GM19240 (cell line): ENCODE measurements at regions not wholly inside any gene's neighbourhood (a gene's known extent, or its start where the extent isn't known, plus 50 kb on each side); places are given as distances from the start of the nearest gene placed in this dataset.

Experiments
- DNase-seq: peaks from one replicate; pipeline ENCODE4 v3.0.0; 2011; ENCODE audit warnings: low spot score; ENCODE audit not compliant: insufficient read length

GRCh38 chr6:9484686-9485085 is 930.2 kb downstream of the TFAP2A start:
- no peak for DNase-seq

- DNase-seq: no peak
Measured at GRCh38 chr6:9484091-9484490, 930.8 kb downstream of the TFAP2A start.

- no peak for DNase-seq
Measured at GRCh38 chr6:9482030-9482738, 932.7 kb downstream of the TFAP2A start.

GRCh38 chr6:9481292-9482029 is 933.4 kb downstream of the TFAP2A start:
- DNase-seq: no peak

GRCh38 chr6:9468277-9468676 is 946.6 kb downstream of the TFAP2A start:
- no peak for DNase-seq

- no peak for DNase-seq
Measured at GRCh38 chr6:9467741-9468140, 947.1 kb downstream of the TFAP2A start.

GRCh38 chr6:9464583-9464982 is 950.3 kb downstream of the TFAP2A start:
- DNase-seq: no peak

- no peak for DNase-seq
Measured at GRCh38 chr6:9463311-9463710, 951.6 kb downstream of the TFAP2A start.

- DNase-seq: no peak
Measured at GRCh38 chr6:9461188-9461587, 953.7 kb downstream of the TFAP2A start.

- no peak for DNase-seq
Measured at GRCh38 chr6:9458424-9458823, 956.5 kb downstream of the TFAP2A start.

- no peak for DNase-seq
Measured at GRCh38 chr6:9455864-9456658, 958.8 kb downstream of the TFAP2A start.

- no peak for DNase-seq
Measured at GRCh38 chr6:9439621-9440330, 975.1 kb downstream of the TFAP2A start.

GRCh38 chr6:9437836-9438235 is 977.0 kb downstream of the TFAP2A start:
- DNase-seq: no peak

- DNase-seq: no peak
Measured at GRCh38 chr6:9435281-9435680, 979.6 kb downstream of the TFAP2A start.

- no peak for DNase-seq
Measured at GRCh38 chr6:9431945-9432344, 982.9 kb downstream of the TFAP2A start.

GRCh38 chr6:9428421-9429172 is 986.3 kb downstream of the TFAP2A start:
- no peak for DNase-seq

- no peak for DNase-seq
Measured at GRCh38 chr6:9422138-9422537, 986.8 kb upstream of the SLC35B3 start.

- DNase-seq: no peak
Measured at GRCh38 chr6:9420316-9421015, 985.1 kb upstream of the SLC35B3 start.

GRCh38 chr6:9417400-9417799 is 982.1 kb upstream of the SLC35B3 start:
- DNase-seq: no peak

- DNase-seq: no peak
Measured at GRCh38 chr6:9412951-9413559, 977.7 kb upstream of the SLC35B3 start.
